ENCODE measurements at regions not wholly inside any gene's neighbourhood (a gene's known extent, or its start where the extent isn't known, plus 50 kb on each side); places are given as distances from the start of the nearest gene placed in this dataset.

- TF ChIP-seq BRCA1 (IDR thresholded peaks at IDR 0.05; ENCODE audit: low read depth, low read length) (no peak), KDM4A (IDR thresholded peaks at IDR 0.05; ENCODE audit: low read depth, low read length, severe bottlenecking) (no peak), KDM1A (IDR thresholded peaks at IDR 0.05; ENCODE audit: borderline replicate concordance, low read length) (no peak), CHD1 (IDR thresholded peaks at IDR 0.05; ENCODE audit: low read depth, low read length) (no peak), GTF2F1 (IDR thresholded peaks at IDR 0.05; ENCODE audit: borderline replicate concordance, low read depth, low read length) (no peak), JUN (IDR thresholded peaks at IDR 0.05; ENCODE audit: low read depth, low read length) (no peak), CREB1 (IDR thresholded peaks at IDR 0.05) (no peak)
Measured at GRCh38 chr11:11177156-11177808, 175.8 kb downstream of the CSNK2A3 start (continued).

All from H1 (cell line).